Left cardiac atrium (tissue), 4 donors: ENCODE measurements at regions not wholly inside any gene's neighbourhood (a gene's known extent, or its start where the extent isn't known, plus 50 kb on each side); places are given as distances from the start of the nearest gene placed in this dataset.
"Not testable (repeated sequence)": the region's sequence is repeated elsewhere in the genome, so short reads cannot be mapped to it uniquely, and the experiment has no call there.

Experiments used
- ATAC-seq, 2 donors: fragments of 200-7000 bp; cut with Tn5 transposase; one replicate each; pipeline ENCODE4 v1.9.1; 2020; ENCODE audit warnings: mild to moderate bottlenecking in 2 of 2, moderate library complexity in 2 of 2
- DNase-seq: peaks from one replicate; pipeline ENCODE4 v3.0.0-alpha.2; 2020
- intact Hi-C, 2 donors: fragments of 100-400 bp; cut with DNase I; formaldehyde crosslinking; loops; one replicate each; pipeline versions ENCODE4 v1.14.1 to v1.15.1; 2022 to 2023
- donor health status: DM: no; HTN: yes; CAD: no.
- donor health status: DM: no; HTN: yes; CAD: no; lungs with severe emphysema.
- donor health status: DM: yes; HTN: yes; CAD: no.
- donor health status: Dilated cardiomyopathy.

GRCh38 chr18:47691611-47692010, 238.8 kb downstream of the SMAD2 start:
- ATAC-seq, result no peak
- intact Hi-C loops, result no loop called here
- no peak for DNase-seq

- DNase-seq, ATAC-seq, intact Hi-C loops: not testable (repeated sequence)
These were observed 239.7 kb downstream of the SMAD2 start for GRCh38 chr18:47690778-47691177.

GRCh38 chr18:47689371-47689770, 241.1 kb downstream of the SMAD2 start:
- intact Hi-C loops, result no loop called here
- no peak for ATAC-seq
- DNase-seq, result no peak

- intact Hi-C loops, result no loop called here
- ATAC-seq (no peak), DNase-seq (no peak)
These were observed 243.7 kb downstream of the SMAD2 start for GRCh38 chr18:47686806-47687205.

GRCh38 chr18:47683774-47684173, 246.7 kb downstream of the SMAD2 start:
- ATAC-seq (no peak), DNase-seq (no peak)
- intact Hi-C loops, result no loop called here

GRCh38 chr18:47682876-47683275, 247.6 kb downstream of the SMAD2 start:
- intact Hi-C loops, result no loop called here
- DNase-seq (no peak), ATAC-seq (no peak)

GRCh38 chr18:47680488-47680887, 250.0 kb downstream of the SMAD2 start:
- intact Hi-C loops, result no loop called here
- ATAC-seq (no peak), DNase-seq (no peak)

- DNase-seq, result no peak
- intact Hi-C loops, result no loop called here
- no peak for ATAC-seq
These were observed 250.6 kb downstream of the SMAD2 start for GRCh38 chr18:47679864-47680263.

GRCh38 chr18:47677952-47678351, 252.5 kb downstream of the SMAD2 start:
- ATAC-seq (no peak), DNase-seq (no peak)
- intact Hi-C loops, result no loop called here

GRCh38 chr18:47669815-47670214, 260.6 kb downstream of the SMAD2 start:
- ATAC-seq (no peak), DNase-seq (no peak)
- intact Hi-C loops, result no loop called here

- ATAC-seq, result no peak
- no peak for DNase-seq
- intact Hi-C loops, result loop anchor here in 1 of 2 donors (10.0 kb wide), 1 partner anchor 54 kb away; no protein-coding TSS in a partner anchor
These were observed 272.0 kb downstream of the SMAD2 start for GRCh38 chr18:47658498-47658897.

GRCh38 chr18:47654988-47655387, 275.5 kb downstream of the SMAD2 start:
- intact Hi-C loops, result loop anchor here in 1 of 2 donors (10.0 kb wide), 1 partner anchor 50 kb away; no protein-coding TSS in a partner anchor
- DNase-seq (no peak), ATAC-seq (no peak)

- intact Hi-C loops, result no loop called here
- ATAC-seq (no peak), DNase-seq (no peak)
These were observed 285.6 kb downstream of the SMAD2 start for GRCh38 chr18:47644896-47645295.

- DNase-seq, ATAC-seq, intact Hi-C loops: not testable (repeated sequence)
These were observed 292.9 kb downstream of the SMAD2 start for GRCh38 chr18:47637551-47637950.

GRCh38 chr18:47635416-47635815, 295.0 kb downstream of the SMAD2 start:
- DNase-seq (peak; percentile 26), ATAC-seq (peak; percentile 92 to 95)
- intact Hi-C loops, result no loop called here

- DNase-seq (no peak), ATAC-seq (peak; percentile 42 to 54)
- intact Hi-C loops, result no loop called here
These were observed 297.4 kb downstream of the SMAD2 start for GRCh38 chr18:47632970-47633635.

GRCh38 chr18:47628893-47629292, 301.6 kb downstream of the SMAD2 start:
- intact Hi-C loops, result no loop called here
- ATAC-seq (no peak), DNase-seq (no peak)

GRCh38 chr18:47628240-47628781, 302.1 kb downstream of the SMAD2 start:
- ATAC-seq, result no peak
- intact Hi-C loops, result no loop called here
- DNase-seq, result no peak

GRCh38 chr18:47627030-47627429, 303.4 kb downstream of the SMAD2 start:
- DNase-seq (no peak), ATAC-seq (no peak)
- intact Hi-C loops, result no loop called here

GRCh38 chr18:47619771-47620448, 310.5 kb downstream of the SMAD2 start:
- ATAC-seq, result no peak
- no peak for DNase-seq
- intact Hi-C loops, result no loop called here

- intact Hi-C loops, result no loop called here
- no peak for ATAC-seq
- no peak for DNase-seq
These were observed 311.7 kb downstream of the SMAD2 start for GRCh38 chr18:47618758-47619157.
